ENCODE measurements at regions not wholly inside any gene's neighbourhood (a gene's known extent, or its start where the extent isn't known, plus 50 kb on each side); places are given as distances from the start of the nearest gene placed in this dataset.

DNA sequence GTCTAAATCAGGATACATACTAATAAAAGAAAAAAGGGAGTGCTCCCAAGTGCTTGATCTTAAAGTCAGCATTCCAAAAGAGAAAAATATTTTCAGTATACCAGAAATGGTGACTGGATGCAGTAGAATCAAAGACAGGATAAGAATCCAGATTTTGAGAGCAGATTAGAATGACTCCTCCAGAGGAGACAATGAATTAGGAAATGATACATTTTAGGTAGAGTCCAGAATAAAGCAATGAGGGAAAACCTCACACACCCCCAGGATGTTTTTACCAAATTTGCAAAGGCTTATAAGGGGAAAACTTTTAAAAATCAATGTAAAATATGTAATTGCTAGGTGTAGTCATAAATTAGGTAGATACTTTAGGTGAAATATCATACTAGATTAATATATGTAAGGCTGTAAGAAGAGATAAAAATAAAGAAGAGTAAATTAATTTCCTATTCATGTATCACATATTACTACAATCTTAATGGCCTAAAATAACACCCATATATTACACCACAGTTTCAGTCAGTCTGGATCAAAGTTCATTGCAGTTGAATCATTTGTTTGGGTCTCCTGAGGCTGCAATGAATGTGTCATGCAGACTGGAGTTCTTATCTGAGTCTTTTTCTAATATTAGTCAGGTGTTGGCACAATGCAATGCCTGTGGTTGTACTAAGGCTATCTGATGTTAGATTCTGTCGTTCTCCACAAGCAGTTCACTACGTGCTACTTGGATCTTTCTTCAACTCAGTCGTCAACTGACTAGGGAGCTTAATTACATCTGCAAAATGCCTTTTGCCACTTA is 547.8 kb upstream of the EPHA6 start:
- H3K4me1 ChIP-seq (replicated peaks in 1 of 2; ENCODE audit: control insufficient read depth in 2 of 2, insufficient read depth in 2 of 2, low read length in 2 of 2), result no peaks in the 10 kb centered on the region
- ChIA-PET POLR2A (no interaction called here), CTCF (ENCODE audit: low intra/inter-chr PET ratio) (no interaction called here)
- no TSS peak for BruUV-seq (replicated peaks)
- no peak overlapping the region for H3K9ac ChIP-seq (ENCODE audit: insufficient read depth in 1 of 2, low read depth in 2 of 2, low read length in 2 of 2)
- no peaks in the 10 kb centered on the region for H3K9me3 ChIP-seq (replicated peaks; ENCODE audit: control insufficient read depth, insufficient read depth, low read depth, low read length)
- H3K27ac ChIP-seq (ENCODE audit: extremely low read depth, low read depth, low read length), result no peak overlapping the region
- FAIRE-seq (no peak), DNase-seq (ENCODE audit: extremely low read depth in 1 of 4, low spot score in 3 of 4) (no peak), ATAC-seq (no peak)
- no peaks in the 10 kb centered on the region for H4K20me1 ChIP-seq (replicated peaks; ENCODE audit: control insufficient read depth, insufficient read depth, low read length)
- H3K4me2 ChIP-seq (ENCODE audit: insufficient read depth, low read length), result no peak overlapping the region
- H3K79me2 ChIP-seq (ENCODE audit: control insufficient read depth, insufficient read depth, low read length), result no peaks in the 10 kb centered on the region
- H3K27me3 ChIP-seq (ENCODE audit: control insufficient read depth in 2 of 2, insufficient read depth in 2 of 2, low read length in 2 of 2), result no peaks in the 10 kb centered on the region
- 0% methylated on average over 3 of the region's 3 CpGs for WGBS (ENCODE audit: insufficient coverage, low coverage, missing lambda C conversion rate)
- H2AFZ ChIP-seq (ENCODE audit: low read depth, low read length), result no peak overlapping the region
- H3K9me1 ChIP-seq (ENCODE audit: control insufficient read depth, insufficient read depth, low read length), result no peaks in the 10 kb centered on the region
- intact Hi-C loops (cut with micrococcal nuclease) (no loop called here), in situ Hi-C loops (cut with MboI) (no loop called here)
- TF ChIP-seq MXI1 (IDR thresholded peaks at IDR 0.05; ENCODE audit: low read depth, low read length) (no peak), EP400 (IDR thresholded peaks at IDR 0.05) (no peak), ZNF695 (CRISPR knock-in tag; IDR thresholded peaks at IDR 0.05) (no peak), ZNF589 (CRISPR knock-in tag; IDR thresholded peaks at IDR 0.05; ENCODE audit: low read depth) (no peak), NFE2L1 (tag; IDR thresholded peaks at IDR 0.05; ENCODE audit: borderline replicate concordance, low read depth) (no peak), ZHX1 (conservative IDR thresholded peaks at IDR 0.05; ENCODE audit: low read length) (no peak), ID3 (CRISPR knock-in tag; IDR thresholded peaks at IDR 0.05) (no peak), ID3 (tag; IDR thresholded peaks at IDR 0.05) (no peak), DNMT1 (IDR thresholded peaks at IDR 0.05) (no peak), PTTG1 (tag; IDR thresholded peaks at IDR 0.05; ENCODE audit: low read depth) (no peak), ARID3A (IDR thresholded peaks at IDR 0.05; ENCODE audit: borderline replicate concordance, low read depth, low read length) (no peak), RBM39 (optimal IDR thresholded peaks at IDR 0.05; ENCODE audit: low read depth, low read length) (no peak), TBL1XR1 (IDR thresholded peaks at IDR 0.05; ENCODE audit: low read length in 2 of 2) (no peak), ZNF75A (CRISPR knock-in tag; IDR thresholded peaks at IDR 0.05) (no peak)
- no peaks in the 10 kb centered on the region for H3K36me3 ChIP-seq (ENCODE audit: control insufficient read depth, insufficient read depth, low read length)
- H3K4me3 ChIP-seq, result no peak overlapping the region

All from K562 (cell line).